Naive thymus-derived CD8-positive, alpha-beta T cell (primary cell): ENCODE measurements at regions not wholly inside any gene's neighbourhood (a gene's known extent, or its start where the extent isn't known, plus 50 kb on each side); places are given as distances from the start of the nearest gene placed in this dataset.

Experiments used
- ATAC-seq, 2 donors: fragments of 150-1000 bp; cut with Tn5 transposase in 1 of 2; sonication (Bioruptor Pico), chemical (Tn5 transposase) in 1 of 2; 1 replicate in 1 of 2; 2 replicates in 1 of 2; pipeline ENCODE4 v1.10.0; 2021; ENCODE audit warnings: mild to moderate bottlenecking in 2 of 2, moderate library complexity in 2 of 2
- POLR2A ChIA-PET: fragments of 350-600 bp; sonication (Branson Sonifier 250); formaldehyde crosslinking; loops from one replicate; lab custom pipeline; 2021; ENCODE audit warnings: antibody characterized with exemption; lab: Charles Lee
- DNase-seq, 10 donors: peaks; one replicate each; pipeline versions ENCODE4 v3.0.0 to v3.0.0-alpha.2; 2020 to 2022
- H3K27ac Mint-ChIP-seq, 10 donors: one replicate each; pipeline ENCODE4 v1.8.0; 2020 to 2022; ENCODE audit warnings: mild to moderate bottlenecking in 10 of 10, mixed read lengths in 10 of 10, moderate library complexity in 4 of 10, inconsistent platforms in 1 of 10
- H3K27me3 Mint-ChIP-seq, 5 donors: one replicate each; pipeline ENCODE4 v1.8.0; 2021 to 2022; ENCODE audit warnings: mixed read lengths in 5 of 5
- H3K36me3 Mint-ChIP-seq, 3 donors: one replicate each; pipeline ENCODE4 v1.8.0; 2020 to 2022; ENCODE audit warnings: mixed read lengths in 3 of 3, mild to moderate bottlenecking in 2 of 3, inconsistent platforms in 1 of 3
- H3K4me1 Mint-ChIP-seq, 4 donors: one replicate each; pipeline ENCODE4 v1.8.0; 2021 to 2022; ENCODE audit warnings: mixed read lengths in 4 of 4
- H3K4me3 Mint-ChIP-seq, 10 donors: one replicate each; pipeline ENCODE4 v1.8.0; 2020 to 2022; ENCODE audit warnings: mild to moderate bottlenecking in 10 of 10, mixed read lengths in 10 of 10, moderate library complexity in 6 of 10, inconsistent platforms in 1 of 10
- H3K9me3 Mint-ChIP-seq, 9 donors: one replicate each; pipeline ENCODE4 v1.8.0; 2020 to 2022; ENCODE audit warnings: mixed read lengths in 9 of 9, mild to moderate bottlenecking in 3 of 9, inconsistent platforms in 1 of 9, moderate library complexity in 1 of 9

DNA sequence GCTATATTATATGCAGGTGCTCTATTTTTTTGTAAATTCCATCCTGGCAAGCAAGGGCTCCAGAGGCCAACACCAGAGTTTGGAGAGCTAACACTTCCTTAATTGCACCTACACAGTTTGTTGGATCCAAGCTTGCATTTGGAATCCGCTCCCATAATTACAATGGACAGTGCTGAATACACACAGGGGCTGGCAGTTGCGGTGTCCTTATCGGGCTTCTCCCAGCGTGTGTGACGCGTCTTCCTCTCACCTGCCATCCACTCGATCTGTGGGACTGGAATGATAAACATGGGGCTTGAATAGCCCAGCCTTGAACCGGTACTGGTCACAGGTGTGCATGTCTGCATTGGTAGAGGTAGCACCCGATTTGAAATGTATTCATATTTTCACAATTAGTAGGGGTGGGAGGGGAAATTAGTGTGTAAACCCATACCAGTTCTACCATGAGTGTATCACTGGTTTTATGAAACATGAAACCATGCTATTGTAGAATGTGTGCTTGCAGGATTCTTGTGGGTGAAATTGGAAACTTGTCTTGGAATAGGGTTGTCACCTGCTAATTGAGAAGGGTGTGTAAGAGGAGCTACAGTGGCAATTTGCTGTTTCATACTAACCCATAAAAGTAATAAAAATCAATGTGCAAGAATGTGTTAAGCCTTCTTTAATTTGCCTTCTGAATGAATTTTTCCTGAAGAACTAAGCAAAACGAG, 316.5 kb downstream of the WDR11 start:
- Mint-ChIP-seq H3K4me1 (no peaks in the 10 kb centered on the region), H3K9me3 (peaks cover 0 to 3% (median 0%) of the 10 kb centered on the region in 9 donors), H3K27me3 (peaks cover 0 to 12% (median 0%) of the 10 kb centered on the region in 5 donors), H3K36me3 (no peaks in the 10 kb centered on the region), H3K4me3 (no peak overlapping the region), H3K27ac (peak overlapping the region in 1 of 10 donors; percentile 65)
- no peak for DNase-seq
- POLR2A ChIA-PET: no interaction called here
- no peak for ATAC-seq

DNA sequence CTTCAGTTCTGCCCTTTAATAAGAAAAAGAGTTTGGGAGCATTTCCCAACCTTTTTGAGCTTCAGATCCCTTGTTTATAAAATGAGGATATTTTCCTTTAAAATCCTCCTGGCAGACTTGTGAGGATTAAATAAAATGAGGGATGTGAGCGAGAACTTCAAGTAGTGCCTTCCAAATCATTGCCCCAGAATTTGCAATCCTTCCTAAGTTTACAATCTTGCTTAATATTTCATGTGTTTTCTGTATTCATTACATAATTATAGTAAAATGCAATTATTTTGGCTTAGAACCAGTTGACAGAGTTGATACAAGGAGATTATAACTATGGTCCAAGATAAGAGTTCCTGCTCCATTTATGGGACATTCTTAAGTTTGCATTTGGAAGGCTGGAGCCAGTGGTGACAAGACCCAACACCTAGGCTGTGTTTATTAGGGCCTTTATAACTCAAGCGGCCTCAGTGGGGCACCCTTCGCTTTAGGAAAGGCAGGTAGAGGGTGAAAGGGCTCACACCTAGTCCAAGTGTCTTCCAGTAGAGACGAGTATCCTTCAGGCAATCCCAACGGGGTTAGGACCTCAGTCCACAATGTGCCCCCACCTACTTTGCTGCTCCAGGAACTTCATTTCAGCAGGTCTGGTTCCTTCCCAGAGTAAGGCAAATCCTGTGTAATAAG, 317.5 kb downstream of the WDR11 start:
- Mint-ChIP-seq H3K36me3 (no peaks in the 10 kb centered on the region), H3K4me3 (no peak overlapping the region), H3K27ac (no peak overlapping the region), H3K9me3 (peaks cover 0 to 3% (median 0%) of the 10 kb centered on the region in 9 donors), H3K4me1 (no peaks in the 10 kb centered on the region), H3K27me3 (peaks cover 0 to 9% (median 0%) of the 10 kb centered on the region in 5 donors)
- POLR2A ChIA-PET: no interaction called here
- ATAC-seq (no peak), DNase-seq (no peak)

DNA sequence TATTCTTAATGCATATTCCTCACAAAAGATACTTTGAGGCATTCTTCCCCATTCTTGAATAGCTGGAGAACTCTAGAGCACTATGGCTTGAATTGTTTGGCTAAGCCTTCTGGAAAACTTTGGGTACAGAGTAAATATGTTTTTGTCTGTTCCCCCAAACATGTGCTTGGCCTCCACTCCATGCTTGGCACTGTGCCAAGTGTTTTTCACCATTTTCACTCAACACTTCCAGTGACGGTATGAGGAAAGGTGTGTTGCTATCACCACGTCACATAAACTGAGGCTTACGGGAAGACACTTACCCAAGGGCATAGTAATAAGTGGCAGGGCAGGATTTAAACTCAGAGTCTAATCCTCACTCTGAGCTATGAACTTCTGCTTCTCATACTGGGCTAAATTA, 318.2 kb downstream of the WDR11 start:
- Mint-ChIP-seq H3K36me3 (no peaks in the 10 kb centered on the region), H3K27me3 (peaks cover 0 to 7% (median 0%) of the 10 kb centered on the region in 5 donors), H3K4me1 (no peaks in the 10 kb centered on the region), H3K4me3 (no peak overlapping the region), H3K27ac (no peak overlapping the region), H3K9me3 (peaks cover 0 to 1% (median 0%) of the 10 kb centered on the region in 9 donors)
- POLR2A ChIA-PET: no interaction called here
- DNase-seq: no peak
- no peak for ATAC-seq

DNA sequence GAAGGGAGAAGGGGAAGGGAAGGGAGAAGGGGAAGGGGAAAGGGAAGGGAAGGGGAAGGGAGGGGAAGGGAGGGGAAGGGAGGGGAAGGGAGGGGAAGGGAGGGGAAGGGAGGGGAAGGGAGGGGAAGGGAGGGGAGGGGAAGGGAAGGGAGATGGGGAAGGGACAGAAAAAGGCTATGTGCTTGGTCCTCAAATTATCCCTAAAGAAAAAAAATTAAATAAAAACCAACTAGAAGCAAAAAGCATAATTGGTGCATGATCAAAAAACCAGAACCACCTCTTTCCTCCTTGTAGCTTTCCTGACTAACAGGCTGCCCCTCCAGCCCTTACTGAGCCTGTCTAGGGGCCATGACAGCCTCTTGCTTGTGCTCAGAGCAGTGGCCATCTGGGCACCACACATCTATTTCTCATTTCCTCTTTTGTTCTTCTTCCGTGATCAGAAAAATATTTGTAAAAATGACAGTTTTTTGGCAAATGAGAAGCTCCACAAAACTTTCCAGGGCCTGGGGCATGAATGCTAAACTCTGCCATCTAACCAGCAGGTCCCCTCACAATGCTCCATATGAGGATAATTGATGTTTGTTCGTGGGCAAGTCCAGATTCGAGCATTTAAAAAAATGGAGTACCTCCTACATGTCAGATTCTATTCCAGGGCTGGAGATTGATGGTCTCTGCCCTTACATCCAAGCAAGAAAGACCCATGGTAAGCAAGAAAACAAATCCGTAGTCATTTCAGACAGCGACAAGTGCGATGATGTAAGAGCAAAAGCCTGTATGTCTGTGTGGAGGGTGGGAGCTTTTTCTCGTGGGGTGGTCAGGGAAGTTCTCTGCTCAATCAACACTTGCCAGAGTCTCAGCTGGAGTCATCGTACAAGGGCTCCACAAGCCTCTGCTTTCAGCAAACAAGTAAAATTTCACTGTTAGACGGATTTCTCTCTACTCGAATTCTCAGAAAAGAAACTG, 320.9 kb downstream of the WDR11 start:
- POLR2A ChIA-PET: no interaction called here
- H3K27ac Mint-ChIP-seq: no peak overlapping the region
- no peaks in the 10 kb centered on the region for H3K36me3 Mint-ChIP-seq
- peaks cover 0 to 1% (median 0%) of the 10 kb centered on the region in 9 donors for H3K9me3 Mint-ChIP-seq
- no peak for ATAC-seq
- no peak for DNase-seq
- H3K4me3 Mint-ChIP-seq: no peak overlapping the region
- peaks cover 0 to 2% (median 0%) of the 10 kb centered on the region in 5 donors for H3K27me3 Mint-ChIP-seq
- H3K4me1 Mint-ChIP-seq: no peaks in the 10 kb centered on the region

DNA sequence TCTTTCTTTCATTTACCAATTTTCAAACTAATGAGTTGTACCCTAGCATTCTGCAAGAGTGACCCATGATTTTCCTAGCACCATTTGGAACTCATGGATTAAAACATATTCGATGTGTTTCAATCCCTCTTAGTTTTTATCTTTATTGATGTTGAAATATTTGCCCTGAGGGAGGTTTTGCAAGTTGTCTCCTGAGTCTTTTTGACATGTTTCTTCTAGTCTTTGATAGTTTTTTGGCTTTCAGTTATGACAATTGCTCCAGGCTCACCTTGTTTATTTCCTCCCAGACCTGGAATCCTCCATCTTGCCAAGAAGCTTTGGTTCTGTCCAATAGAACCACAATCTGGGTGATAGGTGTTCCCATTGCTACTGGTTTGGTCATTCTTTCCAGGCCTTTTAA, 327.8 kb downstream of the WDR11 start:
- peaks cover 0 to 3% (median 0%) of the 10 kb centered on the region in 5 donors for H3K27me3 Mint-ChIP-seq
- H3K27ac Mint-ChIP-seq: no peak overlapping the region
- POLR2A ChIA-PET: no interaction called here
- H3K4me1 Mint-ChIP-seq: no peaks in the 10 kb centered on the region
- H3K4me3 Mint-ChIP-seq: no peak overlapping the region
- no peaks in the 10 kb centered on the region for H3K9me3 Mint-ChIP-seq
- no peak for DNase-seq
- ATAC-seq: no peak
- H3K36me3 Mint-ChIP-seq: no peaks in the 10 kb centered on the region

DNA sequence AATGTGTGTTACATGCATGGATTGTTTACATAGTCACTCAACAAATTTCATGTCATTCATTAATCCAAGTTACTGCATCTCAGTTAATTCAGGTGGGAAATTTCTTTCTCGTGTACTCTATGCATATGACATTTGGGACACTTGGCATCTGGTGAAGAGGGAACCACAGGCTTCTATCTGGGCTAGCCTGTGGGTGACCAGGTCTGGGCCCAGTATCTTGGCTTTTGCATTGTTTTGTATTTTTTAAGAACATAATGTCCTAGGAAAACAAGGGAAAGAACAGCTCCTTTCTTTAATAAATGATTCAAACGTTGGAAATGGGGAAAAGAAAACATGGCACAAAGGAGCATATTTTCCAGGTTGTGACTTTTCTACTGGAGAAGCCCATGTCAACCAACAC, 331.1 kb downstream of the WDR11 start:
- peaks cover 0 to 3% (median 0%) of the 10 kb centered on the region in 5 donors for H3K27me3 Mint-ChIP-seq
- no peaks in the 10 kb centered on the region for H3K36me3 Mint-ChIP-seq
- H3K27ac Mint-ChIP-seq: no peak overlapping the region
- H3K4me3 Mint-ChIP-seq: no peak overlapping the region
- ATAC-seq (no peak), DNase-seq (no peak)
- H3K4me1 Mint-ChIP-seq: no peaks in the 10 kb centered on the region
- POLR2A ChIA-PET: no interaction called here
- H3K9me3 Mint-ChIP-seq: peaks cover 0 to 2% (median 0%) of the 10 kb centered on the region in 9 donors

DNA sequence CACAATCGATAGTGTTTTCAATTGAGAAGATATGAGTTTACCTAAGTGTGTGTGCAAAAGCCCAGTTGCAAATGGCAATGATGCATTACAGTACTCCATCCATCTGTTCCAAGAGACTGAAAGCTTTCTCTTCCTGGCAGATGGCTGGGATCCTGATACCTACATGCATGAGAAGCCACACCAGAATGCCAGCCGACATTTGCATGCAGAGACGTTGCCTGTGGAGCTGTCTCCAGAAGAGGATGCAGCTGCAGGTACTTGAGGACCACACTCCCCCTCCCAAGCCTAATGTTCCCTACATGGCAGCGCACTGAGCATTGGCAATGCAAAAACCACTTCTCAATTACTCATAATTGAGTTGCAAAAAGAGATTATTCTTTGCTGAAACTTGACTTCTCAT, 332.1 kb downstream of the WDR11 start:
- H3K4me1 Mint-ChIP-seq: no peaks in the 10 kb centered on the region
- H3K27me3 Mint-ChIP-seq: peaks cover 0 to 3% (median 0%) of the 10 kb centered on the region in 5 donors
- DNase-seq (no peak), ATAC-seq (no peak)
- no peak overlapping the region for H3K27ac Mint-ChIP-seq
- H3K9me3 Mint-ChIP-seq: peaks cover 0 to 2% (median 0%) of the 10 kb centered on the region in 9 donors
- H3K36me3 Mint-ChIP-seq: no peaks in the 10 kb centered on the region
- POLR2A ChIA-PET: no interaction called here
- H3K4me3 Mint-ChIP-seq: no peak overlapping the region

DNA sequence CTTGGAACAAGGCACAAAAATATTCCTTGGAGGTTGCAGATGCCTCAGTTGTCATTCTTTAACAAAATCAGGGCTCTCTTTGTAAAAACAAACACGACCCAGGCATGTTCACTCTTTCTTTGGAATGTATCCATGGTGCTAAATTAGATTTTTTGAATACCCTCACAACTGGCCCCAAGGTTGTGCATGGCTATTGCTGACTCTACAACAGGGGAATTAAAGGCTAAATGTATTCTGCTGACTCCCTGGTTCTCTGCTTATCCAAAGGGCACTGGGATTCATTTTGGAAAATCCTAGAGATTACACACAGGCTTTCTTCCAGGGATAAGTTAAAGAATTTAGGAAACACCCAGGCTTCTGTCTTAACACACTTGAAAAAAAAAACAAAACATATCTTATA, 332.5 kb downstream of the WDR11 start:
- DNase-seq (no peak), ATAC-seq (no peak)
- Mint-ChIP-seq H3K36me3 (no peaks in the 10 kb centered on the region), H3K9me3 (peaks cover 0 to 2% (median 0%) of the 10 kb centered on the region in 9 donors), H3K4me3 (no peak overlapping the region), H3K4me1 (no peaks in the 10 kb centered on the region), H3K27me3 (peaks cover 0 to 3% (median 0%) of the 10 kb centered on the region in 5 donors), H3K27ac (no peak overlapping the region)
- POLR2A ChIA-PET: no interaction called here

DNA sequence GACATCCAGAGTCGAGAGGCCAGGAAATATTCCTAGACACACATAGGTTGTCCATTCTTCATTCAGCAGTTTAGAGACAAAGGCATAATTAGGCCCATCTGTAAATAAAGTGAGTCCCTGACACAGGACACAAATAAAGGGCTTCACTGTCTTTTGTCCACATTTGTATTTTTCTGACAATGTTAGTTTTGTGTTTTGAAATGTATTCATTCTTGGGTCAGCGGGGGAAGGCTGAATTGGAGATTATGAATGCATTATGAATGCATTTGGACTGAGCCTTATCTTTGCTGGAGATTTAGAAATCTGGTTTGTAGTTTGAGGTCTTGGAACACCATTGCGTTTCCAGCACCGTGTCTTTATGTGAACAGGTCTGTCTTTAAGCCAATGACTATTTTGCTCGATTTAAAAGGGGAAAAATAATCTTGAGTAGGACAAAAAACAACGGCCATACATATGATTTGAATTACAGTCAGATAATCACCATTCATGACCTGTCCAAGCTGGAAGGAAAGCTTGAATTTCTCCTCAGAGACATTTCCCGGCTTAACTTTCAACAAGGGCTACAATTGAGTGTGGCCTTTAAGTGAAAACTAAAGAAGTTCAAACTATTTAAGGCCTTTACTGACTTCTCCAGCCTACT, 334.8 kb downstream of the WDR11 start:
- Mint-ChIP-seq H3K27me3 (peaks cover 0 to 3% (median 0%) of the 10 kb centered on the region in 5 donors), H3K4me3 (no peak overlapping the region), H3K4me1 (no peaks in the 10 kb centered on the region), H3K27ac (no peak overlapping the region), H3K9me3 (peaks cover 0 to 2% (median 0%) of the 10 kb centered on the region in 9 donors), H3K36me3 (no peaks in the 10 kb centered on the region)
- no peak for DNase-seq
- ATAC-seq: no peak
- POLR2A ChIA-PET: no interaction called here

DNA sequence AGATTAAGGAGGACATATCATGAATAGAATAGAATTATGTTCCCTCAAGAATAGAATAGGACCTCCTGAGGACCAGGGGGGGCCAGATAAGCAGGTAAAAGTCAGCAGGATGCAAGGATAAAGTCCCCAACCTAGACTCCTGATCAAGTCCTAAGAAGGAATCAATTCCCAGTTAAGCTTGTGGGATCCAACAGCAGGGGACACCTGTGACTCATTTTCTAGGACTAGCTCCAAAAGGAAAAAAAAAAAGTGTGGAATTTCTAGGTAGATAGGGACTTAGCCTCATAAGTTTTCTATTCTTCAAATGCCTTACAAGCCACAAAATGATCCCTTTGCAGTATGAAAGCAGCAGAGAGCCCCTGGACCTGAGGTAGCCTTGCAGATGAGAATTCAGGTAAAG, 336.2 kb downstream of the WDR11 start:
- Mint-ChIP-seq H3K9me3 (peaks cover 0 to 2% (median 0%) of the 10 kb centered on the region in 9 donors), H3K4me1 (no peaks in the 10 kb centered on the region), H3K4me3 (no peak overlapping the region), H3K27me3 (no peaks in the 10 kb centered on the region), H3K36me3 (no peaks in the 10 kb centered on the region), H3K27ac (no peak overlapping the region)
- POLR2A ChIA-PET: no interaction called here
- ATAC-seq: no peak
- no peak for DNase-seq

DNA sequence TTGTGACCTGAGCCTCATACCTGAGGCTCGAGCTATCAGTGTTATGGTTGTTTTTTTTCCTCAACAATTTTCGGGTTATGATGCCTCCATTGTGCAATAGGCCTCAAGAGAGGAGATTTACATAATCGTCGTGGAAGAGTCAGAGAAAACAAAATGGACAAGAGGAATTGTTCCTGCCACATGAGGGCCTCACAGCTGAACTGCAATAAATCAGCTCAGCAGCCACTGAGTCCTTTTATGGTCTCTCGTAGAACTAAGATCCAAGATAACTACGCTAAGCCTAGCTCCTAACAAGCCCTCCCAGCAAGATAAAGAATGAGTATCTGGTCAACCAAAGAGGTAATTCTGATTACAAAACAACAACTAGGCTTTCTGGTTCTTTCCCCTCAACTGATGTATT, 336.8 kb downstream of the WDR11 start:
- POLR2A ChIA-PET: no interaction called here
- Mint-ChIP-seq H3K4me1 (no peaks in the 10 kb centered on the region), H3K4me3 (no peak overlapping the region), H3K36me3 (no peaks in the 10 kb centered on the region), H3K9me3 (peaks cover 0 to 5% (median 0%) of the 10 kb centered on the region in 9 donors), H3K27ac (no peak overlapping the region), H3K27me3 (no peaks in the 10 kb centered on the region)
- DNase-seq: no peak
- ATAC-seq: no peak

DNA sequence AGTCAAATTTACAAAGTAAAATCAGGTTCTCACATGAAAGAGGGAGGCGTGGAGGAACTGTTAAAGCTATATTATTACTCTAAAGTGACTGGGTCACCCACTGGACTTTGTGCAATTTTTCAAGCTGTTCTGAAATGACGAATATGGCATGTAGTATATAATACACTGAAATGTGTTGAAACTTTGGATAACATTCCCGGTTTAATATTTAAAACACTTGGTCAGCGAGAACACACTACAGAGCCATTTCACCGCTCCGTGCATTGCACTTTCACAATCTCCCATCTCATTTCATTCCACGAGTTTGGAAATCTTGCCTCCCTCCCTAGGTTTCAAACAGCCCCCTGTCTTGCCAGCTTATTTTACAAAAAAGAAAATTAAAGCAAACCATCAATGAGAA, 337.9 kb downstream of the WDR11 start:
- no peak for DNase-seq
- POLR2A ChIA-PET: no interaction called here
- H3K4me1 Mint-ChIP-seq: no peaks in the 10 kb centered on the region
- no peak overlapping the region for H3K4me3 Mint-ChIP-seq
- ATAC-seq: no peak
- peaks cover 0 to 8% (median 1%) of the 10 kb centered on the region in 9 donors for H3K9me3 Mint-ChIP-seq
- H3K36me3 Mint-ChIP-seq: no peaks in the 10 kb centered on the region
- no peak overlapping the region for H3K27ac Mint-ChIP-seq
- no peaks in the 10 kb centered on the region for H3K27me3 Mint-ChIP-seq
